GM19238 (cell line): ENCODE measurements at regions not wholly inside any gene's neighbourhood (a gene's known extent, or its start where the extent isn't known, plus 50 kb on each side); places are given as distances from the start of the nearest gene placed in this dataset.

Experiments
- DNase-seq: peaks from one replicate; pipeline ENCODE4 v3.0.0; 2011; ENCODE audit warnings: low spot score; ENCODE audit not compliant: insufficient read length

GRCh38 chr9:79369676-79370075, 202.1 kb upstream of the TLE4 start:
- DNase-seq: no peak

- DNase-seq: no peak
Observed at GRCh38 chr9:79371301-79371700, 200.5 kb upstream of the TLE4 start.

- DNase-seq: no peak
Observed at GRCh38 chr9:79371948-79372555, 199.7 kb upstream of the TLE4 start.

GRCh38 chr9:79377339-79377855, 194.4 kb upstream of the TLE4 start:
- no peak for DNase-seq

- no peak for DNase-seq
Observed at GRCh38 chr9:79378107-79378506, 193.7 kb upstream of the TLE4 start.

- DNase-seq: no peak
Observed at GRCh38 chr9:79382044-79382443, 189.7 kb upstream of the TLE4 start.

GRCh38 chr9:79382458-79382857, 189.3 kb upstream of the TLE4 start:
- DNase-seq: no peak

GRCh38 chr9:79383096-79383495, 188.7 kb upstream of the TLE4 start:
- DNase-seq: no peak

- no peak for DNase-seq
Observed at GRCh38 chr9:79384091-79384490, 187.7 kb upstream of the TLE4 start.

GRCh38 chr9:79384501-79384900, 187.3 kb upstream of the TLE4 start:
- DNase-seq: no peak

- DNase-seq: no peak
Observed at GRCh38 chr9:79387101-79387835, 184.5 kb upstream of the TLE4 start.

GRCh38 chr9:79390077-79390698, 181.6 kb upstream of the TLE4 start:
- DNase-seq: no peak

- no peak for DNase-seq
Observed at GRCh38 chr9:79390781-79391770, 180.7 kb upstream of the TLE4 start.

GRCh38 chr9:79395228-79395627, 176.5 kb upstream of the TLE4 start:
- DNase-seq: no peak

- no peak for DNase-seq
Observed at GRCh38 chr9:79395755-79396154, 176.0 kb upstream of the TLE4 start.

- no peak for DNase-seq
Observed at GRCh38 chr9:79396168-79396567, 175.6 kb upstream of the TLE4 start.

GRCh38 chr9:79403495-79403894, 168.3 kb upstream of the TLE4 start:
- no peak for DNase-seq

- DNase-seq: no peak
Observed at GRCh38 chr9:79408200-79408599, 163.6 kb upstream of the TLE4 start.

GRCh38 chr9:79408617-79409016, 163.1 kb upstream of the TLE4 start:
- DNase-seq: no peak

GRCh38 chr9:79409182-79409823, 162.5 kb upstream of the TLE4 start:
- no peak for DNase-seq

- no peak for DNase-seq
Observed at GRCh38 chr9:79425840-79426239, 145.9 kb upstream of the TLE4 start.
